GM13976 (cell line): ENCODE measurements at regions not wholly inside any gene's neighbourhood (a gene's known extent, or its start where the extent isn't known, plus 50 kb on each side); places are given as distances from the start of the nearest gene placed in this dataset.

ENCODE experiments used
- DNase-seq: peaks from one replicate; pipeline ENCODE4 v3.0.0; 2012; ENCODE audit warnings: low spot score
- CTCF ChIP-seq: IDR thresholded peaks from 2 replicates; pipeline ENCODE4 v1.5.1; 2012; ENCODE audit warnings: borderline replicate concordance, mild to moderate bottlenecking; ENCODE audit not compliant: insufficient read depth; ENCODE audit errors: extremely low read depth, missing control alignments, control extremely low read depth
- in situ Hi-C: fragments of 300-500 bp; cut with MboI; formaldehyde crosslinking; loops from one replicate; pipeline ENCODE4 v1.12.0; 2022; ENCODE audit warnings: low sequenced_read_pairs, mixed read lengths, inconsistent platforms; ENCODE audit not compliant: unreplicated experiment

GRCh38 chr3:166118049-166118448 is 280.8 kb upstream of the BCHE start:
- in situ Hi-C loops = no loop called here

GRCh38 chr3:166114448-166114847 is 277.2 kb upstream of the BCHE start:
- DNase-seq = no peak
- TF ChIP-seq CTCF = no peak
- in situ Hi-C loops = no loop called here

More at GRCh38 chr3:166118049-166118448, 280.8 kb upstream of the BCHE start:
- no peak for TF ChIP-seq CTCF
- DNase-seq = no peak

GRCh38 chr3:166111562-166111961 is 274.3 kb upstream of the BCHE start:
- in situ Hi-C loops = no loop called here
- DNase-seq = no peak
- no peak for TF ChIP-seq CTCF

- DNase-seq = no peak
- no peak for TF ChIP-seq CTCF
- in situ Hi-C loops = no loop called here
Observed at GRCh38 chr3:166110102-166110501, 272.9 kb upstream of the BCHE start.

GRCh38 chr3:166104938-166105337 is 267.7 kb upstream of the BCHE start:
- no peak for TF ChIP-seq CTCF
- DNase-seq = no peak
- in situ Hi-C loops = no loop called here

- no peak for DNase-seq
- in situ Hi-C loops = no loop called here
- no peak for TF ChIP-seq CTCF
Observed at GRCh38 chr3:166100730-166101129, 263.5 kb upstream of the BCHE start.

GRCh38 chr3:166089575-166089974 is 252.4 kb upstream of the BCHE start:
- in situ Hi-C loops = no loop called here
- no peak for TF ChIP-seq CTCF
- no peak for DNase-seq
